ENCODE measurements at regions not wholly inside any gene's neighbourhood (a gene's known extent, or its start where the extent isn't known, plus 50 kb on each side); places are given as distances from the start of the nearest gene placed in this dataset.
A peak's percentile ranks its signal among the peaks of the same experiment; 100 is the strongest.

DNA sequence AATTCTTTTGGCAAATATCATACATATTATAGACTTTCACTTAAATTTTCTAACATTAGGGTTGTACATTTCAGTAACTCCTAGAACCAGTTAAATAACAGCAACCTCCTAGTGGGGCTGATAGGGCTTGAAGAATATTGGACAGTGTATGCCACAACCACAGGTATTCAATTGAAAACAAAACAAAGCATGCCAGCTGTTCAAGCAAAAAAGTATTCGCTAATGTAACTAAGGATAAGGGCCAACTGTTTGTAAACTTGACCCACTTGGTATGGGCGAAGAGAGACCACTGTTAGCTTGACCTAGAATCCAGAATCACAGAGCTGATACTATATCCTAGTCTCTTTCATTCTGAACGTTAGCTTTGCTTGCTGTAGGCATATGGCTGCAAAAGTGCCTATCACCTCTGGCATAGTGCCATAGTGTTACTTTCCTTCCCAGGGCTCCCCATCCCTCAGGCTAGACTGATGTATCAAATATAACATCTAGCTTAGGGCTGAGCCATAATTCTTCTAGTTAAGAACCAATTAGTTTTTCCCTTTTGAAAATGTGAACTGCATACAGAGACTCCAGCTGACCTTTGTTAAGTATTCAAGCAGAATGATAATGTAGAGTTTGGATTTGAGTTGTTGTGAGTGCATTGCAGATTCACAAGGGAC is 458.8 kb upstream of the NRXN1 start:
- peak; percentile 1 for DNase-seq (ENCODE audit: low read depth)

DNA sequence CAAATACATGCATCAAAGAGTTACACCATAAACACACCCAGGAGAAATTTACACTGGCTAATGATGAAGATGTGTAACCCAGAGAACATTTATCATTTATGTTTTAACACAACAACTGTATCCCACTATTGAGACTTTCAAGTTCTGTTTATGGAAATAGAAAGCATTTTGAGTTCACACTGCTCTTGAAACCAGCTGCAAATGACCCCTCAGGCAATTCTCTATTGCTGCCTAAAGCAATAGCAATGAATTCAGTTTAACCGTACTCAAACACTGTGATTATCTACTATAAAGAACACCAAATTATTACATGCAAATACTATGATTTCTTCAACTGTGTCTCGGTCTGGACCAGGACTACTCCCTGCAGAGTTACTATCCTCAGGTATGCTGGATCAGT is 452.7 kb upstream of the NRXN1 start:
- DNase-seq (ENCODE audit: low read depth) = no peak

DNA sequence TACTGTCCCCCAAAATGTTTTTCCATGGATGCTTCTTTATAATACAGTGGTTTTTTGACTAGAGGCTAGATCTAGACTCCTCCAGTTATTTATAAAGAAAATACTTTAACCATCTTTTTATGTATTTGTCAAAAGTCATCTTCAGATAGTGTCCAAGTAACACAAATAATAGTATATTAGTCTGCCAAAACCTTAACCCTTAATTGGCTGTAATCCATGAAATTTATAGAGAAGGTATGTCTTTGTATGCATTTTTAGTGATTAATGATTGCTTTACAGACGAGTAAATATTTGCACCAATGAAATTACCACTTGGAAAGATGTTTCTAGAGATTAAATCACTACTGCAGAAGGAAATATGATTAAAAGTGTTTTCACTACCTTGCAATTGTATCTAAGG is 451.8 kb upstream of the NRXN1 start:
- DNase-seq (ENCODE audit: low read depth) = no peak

DNA sequence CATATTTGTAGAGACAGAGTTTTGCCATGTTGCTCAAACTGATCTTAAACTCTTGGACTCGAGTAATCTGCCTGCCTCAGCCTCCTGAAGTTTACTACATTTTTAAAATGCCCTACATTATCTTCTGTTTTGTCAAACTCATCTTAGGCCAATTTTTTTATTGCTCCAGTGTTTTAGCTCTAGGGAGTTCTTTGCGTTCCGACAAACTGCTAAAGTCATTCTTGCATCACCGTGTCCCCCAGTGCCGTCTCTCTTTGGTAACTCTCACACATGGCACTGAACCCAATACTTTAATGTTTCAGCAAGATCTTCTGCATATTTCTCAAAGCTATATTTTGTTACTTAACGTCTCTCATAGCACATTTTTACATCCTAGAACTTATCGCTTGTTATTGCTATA is 440.9 kb upstream of the NRXN1 start:
- no peak for DNase-seq (ENCODE audit: low read depth)

DNA sequence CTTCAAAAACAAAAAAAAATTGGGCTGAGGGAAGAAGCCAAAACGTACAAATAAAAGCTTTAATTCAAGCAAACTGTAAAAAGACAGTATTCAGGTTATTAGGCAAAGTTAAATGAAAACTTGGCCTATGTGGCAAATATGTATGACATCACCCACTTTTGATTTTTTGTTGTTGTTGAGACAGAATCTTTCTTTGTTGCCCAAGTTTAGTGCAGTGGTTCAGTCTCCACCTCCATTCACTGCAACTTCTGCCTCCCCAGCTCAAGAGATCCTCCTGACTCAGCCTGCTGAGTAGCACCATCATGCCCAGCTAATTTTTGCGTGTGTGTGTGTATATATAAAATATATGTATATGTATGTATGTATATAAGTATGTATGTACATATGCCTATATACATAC is 440.4 kb upstream of the NRXN1 start:
- no peak for DNase-seq (ENCODE audit: low read depth)

DNA sequence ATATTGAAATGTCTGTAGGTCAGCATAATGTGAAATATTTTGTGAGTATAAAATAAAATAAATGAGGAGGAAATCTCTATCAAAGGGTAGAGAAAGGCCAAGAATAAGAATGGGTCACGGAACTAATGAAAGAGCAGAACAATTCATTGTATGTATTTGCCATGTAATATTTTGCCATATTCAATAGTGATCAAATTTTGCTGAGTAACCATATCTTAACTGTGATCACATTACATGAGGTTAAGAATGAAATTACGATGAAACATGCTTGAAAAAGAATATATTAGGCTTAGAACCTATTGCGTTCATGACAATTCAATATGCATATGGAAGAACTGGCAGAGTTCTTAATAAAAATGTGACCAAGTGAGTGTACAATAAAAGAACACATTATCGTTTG is 437.2 kb upstream of the NRXN1 start:
- no peak for DNase-seq (ENCODE audit: low read depth)

DNA sequence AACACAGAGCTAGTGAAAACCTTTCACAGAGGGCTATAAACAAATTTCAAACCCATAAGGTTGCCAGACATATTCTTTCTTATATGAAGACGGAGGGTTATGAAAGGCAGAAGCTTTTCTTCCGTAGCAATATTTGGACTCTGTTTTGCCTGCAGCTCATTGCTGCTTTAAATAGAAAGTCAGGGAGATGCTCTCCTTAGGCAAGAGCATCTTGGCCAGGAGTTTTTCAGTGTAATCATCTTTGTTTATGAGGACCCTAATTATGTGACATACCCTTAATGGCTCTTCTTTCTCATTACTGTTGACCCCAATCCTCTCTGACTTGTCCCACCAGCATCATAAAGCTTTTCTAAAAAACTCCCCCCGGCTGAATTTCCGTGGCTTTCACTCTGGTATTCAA is 433.4 kb upstream of the NRXN1 start:
- no peak for DNase-seq (ENCODE audit: low read depth)

DNA sequence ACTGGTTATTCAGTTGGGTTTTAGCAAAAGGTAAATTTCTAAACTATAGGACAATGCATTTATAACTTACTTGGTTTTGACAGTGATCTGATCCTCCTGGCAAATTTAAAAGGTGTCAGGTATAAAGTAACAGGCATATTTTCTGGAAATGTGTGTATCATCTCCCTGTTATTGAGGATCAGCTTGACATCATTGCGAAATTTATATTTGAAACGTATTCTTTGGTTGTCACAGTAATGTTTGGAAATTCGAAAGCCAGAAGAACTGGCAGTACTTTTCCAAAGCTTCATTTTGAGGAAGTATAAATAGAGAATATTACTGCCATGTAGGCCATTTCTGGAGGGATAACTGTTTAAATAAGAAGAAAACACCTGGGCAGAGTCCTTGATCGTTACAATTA is 422.2 kb upstream of the NRXN1 start:
- DNase-seq (ENCODE audit: low read depth) = no peak

DNA sequence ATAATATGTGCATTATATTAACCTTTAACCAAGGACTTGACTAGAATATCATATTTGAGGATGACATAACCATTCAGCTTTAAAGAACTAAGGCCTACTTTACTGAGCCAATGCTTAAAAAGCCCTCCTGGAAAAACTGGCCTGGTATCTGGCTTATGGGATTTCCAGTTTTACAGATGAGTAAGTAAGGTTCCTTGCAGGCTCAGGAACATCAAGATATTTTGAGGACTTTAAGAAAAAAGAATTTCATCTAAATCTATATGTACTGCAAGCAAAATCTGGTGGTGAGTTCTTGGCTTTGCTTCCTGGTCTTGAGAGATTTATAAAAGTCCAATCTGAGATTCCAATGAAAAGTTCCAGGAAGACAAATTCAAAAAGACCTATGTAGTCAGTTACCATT is 417.0 kb upstream of the NRXN1 start:
- no peak for DNase-seq (ENCODE audit: low read depth)

DNA sequence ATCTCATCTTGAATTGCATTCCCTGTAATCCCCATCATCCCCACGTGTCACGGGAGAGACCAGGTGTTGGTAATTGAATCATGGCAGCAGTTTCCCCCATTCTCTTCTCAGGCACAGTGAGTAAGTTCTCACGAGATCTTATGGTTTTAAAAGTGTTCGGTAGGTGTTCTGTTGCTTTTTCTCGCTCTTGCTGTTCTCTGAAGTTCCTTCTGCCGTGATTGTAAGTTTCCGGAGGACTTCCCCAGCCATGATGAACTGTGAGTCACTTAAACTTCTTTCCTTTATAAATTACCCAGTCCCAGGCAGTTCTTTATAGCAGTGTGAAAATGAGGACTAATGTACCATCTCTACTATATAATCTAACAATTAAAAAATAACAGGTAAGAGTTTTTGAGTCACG is 409.9 kb upstream of the NRXN1 start:
- DNase-seq (ENCODE audit: low read depth) = no peak

DNA sequence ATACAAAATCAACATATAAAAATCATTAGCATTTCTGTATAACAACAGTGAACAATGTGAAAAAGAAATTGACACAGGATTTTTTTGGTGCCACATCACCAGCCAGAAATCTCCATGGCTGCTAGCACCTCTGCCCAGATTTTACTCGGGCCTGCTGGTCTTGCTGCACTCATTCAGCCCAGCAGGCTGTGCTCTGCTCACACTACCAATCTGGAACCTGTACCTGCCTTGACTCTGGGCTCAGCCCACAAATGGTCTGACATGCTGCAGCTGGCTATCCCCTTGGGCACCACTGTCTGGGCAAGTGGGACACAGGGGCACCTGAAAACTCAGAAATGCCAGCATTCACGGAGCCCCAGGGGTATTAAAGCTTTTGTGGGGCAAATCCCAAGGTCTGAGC is 392.5 kb upstream of the NRXN1 start:
- DNase-seq (ENCODE audit: low read depth) = no peak

DNA sequence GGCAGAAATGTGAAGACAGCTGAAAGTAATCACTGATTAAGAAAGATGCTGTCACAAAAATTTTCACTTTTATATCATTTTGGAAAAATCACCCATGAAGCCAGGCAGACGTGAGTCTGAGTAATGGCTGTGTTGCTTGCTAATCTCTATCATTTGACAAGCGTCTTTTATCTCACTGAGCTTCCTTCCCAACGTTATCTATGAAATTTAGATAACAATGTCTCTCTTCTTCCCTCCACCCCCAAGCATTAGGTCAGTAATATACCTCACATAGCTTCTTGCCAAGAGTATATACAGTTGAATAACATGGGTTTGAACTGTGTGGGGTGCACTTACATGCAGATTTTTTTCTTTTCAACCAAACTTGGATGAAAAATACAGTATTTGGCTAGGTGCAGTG is 388.6 kb upstream of the NRXN1 start:
- DNase-seq (ENCODE audit: low read depth) = peak; percentile 4

DNA sequence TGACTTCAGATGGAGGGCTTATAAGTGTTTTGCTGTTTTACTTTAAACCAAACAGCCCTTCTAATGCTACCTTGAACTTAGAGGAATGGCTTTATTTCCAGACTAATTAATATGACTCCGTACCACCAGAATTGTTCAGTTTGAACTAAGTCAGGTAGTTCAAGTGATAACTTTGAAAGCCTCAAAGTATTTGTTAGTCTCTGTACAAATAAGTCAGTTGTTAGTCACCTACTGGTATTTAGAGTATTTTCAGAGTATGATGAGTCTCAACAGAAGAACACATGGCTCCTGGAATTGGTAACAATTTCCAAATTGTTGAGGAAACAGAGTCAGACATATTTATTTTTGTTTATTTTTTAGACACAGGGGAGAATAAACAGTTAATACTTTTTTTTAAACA is 381.8 kb upstream of the NRXN1 start:
- DNase-seq (ENCODE audit: low read depth) = peak; percentile 6

DNA sequence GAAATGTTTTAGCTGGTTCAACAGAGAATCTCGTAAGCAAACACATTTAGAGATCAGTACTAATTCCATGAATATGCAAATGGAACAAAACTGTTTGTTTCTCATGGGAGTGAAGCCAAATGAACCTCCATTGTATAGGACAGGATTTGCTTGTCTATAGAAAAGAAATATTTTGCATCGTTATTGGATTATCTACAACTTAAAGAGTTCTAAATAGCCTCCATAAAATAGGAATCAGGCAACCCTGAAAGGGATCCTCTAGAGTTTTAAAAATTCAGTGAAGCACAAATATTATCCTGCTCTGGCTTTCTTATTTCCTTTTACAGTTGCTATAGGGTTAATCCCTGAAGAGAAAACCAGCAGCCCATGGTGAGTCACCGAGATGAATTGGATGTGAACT is 378.4 kb upstream of the NRXN1 start:
- DNase-seq (ENCODE audit: low read depth) = no peak

DNA sequence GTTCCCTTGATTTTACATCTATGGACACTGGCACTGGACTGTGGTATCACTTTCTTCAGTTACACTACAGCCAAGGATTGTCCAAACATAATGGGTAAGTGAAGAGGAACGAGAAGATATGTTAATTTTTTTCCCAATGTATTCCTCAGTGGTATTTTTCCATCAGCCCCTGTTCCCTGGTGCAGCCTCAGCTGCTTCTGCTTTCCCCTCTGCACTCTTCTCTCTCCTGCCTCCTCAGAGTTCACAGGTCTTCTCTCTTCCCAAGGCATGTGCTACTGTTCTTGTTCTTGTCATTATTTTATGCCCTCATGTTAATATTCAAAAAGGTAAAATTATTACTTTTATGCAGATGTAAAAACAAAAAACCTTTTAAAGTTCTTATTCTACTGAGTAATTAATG is 378.0 kb upstream of the NRXN1 start:
- DNase-seq (ENCODE audit: low read depth) = no peak

DNA sequence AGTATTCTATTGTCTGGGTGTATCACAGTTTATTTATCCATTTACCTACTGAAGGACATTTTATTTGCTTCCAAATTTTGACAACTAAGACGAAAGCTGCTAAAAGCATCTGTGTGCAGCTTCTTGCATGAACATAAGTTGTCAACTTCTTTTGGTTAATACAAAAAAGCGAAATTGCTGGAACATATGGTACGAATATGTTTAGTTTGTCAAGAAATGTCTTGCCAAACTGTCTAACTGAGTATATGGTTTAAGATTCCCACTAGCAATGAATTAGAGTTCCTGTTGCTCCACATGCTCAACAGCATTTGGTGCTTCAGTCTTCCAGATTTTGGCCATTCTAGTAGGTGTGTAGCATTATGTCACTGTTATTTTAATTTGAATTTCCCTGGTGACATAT is 372.3 kb upstream of the NRXN1 start:
- no peak for DNase-seq (ENCODE audit: low read depth)

DNA sequence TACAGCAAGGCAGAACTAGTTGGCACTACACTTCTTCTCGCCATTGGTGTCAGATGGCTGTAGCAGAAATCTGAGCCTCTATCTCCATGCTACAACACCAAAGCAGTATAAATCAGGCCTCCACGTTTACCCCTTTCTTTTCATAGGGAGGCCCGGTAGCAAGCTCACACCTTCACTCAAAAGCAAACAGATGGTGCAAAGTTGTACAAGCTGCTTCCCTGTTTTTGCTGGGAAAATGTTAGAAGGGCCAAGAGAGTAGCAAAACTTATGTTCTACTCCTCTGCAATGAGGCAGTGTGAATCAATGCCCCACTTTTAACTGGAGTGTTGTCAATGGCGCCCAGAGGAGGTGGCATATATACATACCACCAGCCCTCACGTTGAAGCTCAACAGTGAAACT is 369.6 kb upstream of the NRXN1 start:
- no peak for DNase-seq (ENCODE audit: low read depth)

DNA sequence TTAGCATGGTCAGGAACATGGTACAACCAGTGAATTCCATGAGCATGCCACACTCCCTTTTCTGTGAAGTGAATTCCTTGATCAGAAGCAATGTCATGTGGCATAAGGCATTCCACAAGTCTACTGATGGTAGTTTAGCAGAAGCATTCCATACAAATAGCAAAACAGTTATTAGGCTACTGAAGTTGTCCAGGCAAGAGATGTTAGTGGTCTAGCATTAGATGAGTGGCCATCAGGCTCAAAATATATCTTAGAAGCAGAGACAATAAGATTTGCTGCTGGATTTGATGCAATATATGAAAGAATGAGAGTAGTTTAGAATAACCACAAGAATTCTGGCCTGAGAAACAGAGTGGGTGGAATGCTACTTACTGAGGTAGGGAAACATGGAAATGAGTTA is 355.3 kb upstream of the NRXN1 start:
- DNase-seq (ENCODE audit: low read depth) = peak; percentile 67

DNA sequence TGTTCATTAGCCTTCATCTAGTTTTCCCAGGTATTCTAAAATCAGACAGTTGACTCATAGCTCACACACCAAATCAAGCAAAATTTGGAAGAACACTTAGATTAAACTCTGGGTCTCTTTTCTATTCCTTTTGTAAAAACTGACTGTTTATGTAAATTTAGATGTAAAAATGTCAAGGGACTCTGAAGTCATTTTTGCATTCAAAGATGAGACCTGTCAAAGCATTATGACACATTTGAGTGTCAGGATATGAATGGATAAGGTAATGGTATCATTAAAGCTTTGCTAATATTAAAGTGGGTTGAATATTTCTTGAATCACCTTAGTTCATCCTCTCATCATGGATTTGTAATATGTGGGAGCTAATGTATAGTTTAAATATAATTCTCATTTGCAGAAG is 348.1 kb upstream of the NRXN1 start:
- DNase-seq (ENCODE audit: low read depth) = no peak

DNA sequence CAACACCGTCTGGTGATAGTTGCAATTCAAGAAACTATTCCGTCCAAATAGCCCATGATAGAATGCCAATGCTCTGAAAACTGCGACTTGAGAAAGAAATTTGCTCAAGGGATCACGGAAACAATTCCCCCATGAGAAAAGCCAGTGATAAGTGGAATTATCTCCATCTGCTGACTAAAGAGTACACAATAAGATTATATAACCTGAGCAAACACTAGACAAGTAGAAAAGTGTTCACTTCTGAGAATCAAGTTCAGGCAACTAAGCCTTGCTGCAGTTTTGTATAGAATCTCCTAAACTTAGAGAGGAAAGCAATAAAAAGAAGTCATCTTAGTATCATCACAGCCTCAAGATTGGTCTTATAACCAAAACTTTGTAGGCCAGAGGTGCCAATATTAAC is 336.3 kb upstream of the NRXN1 start:
- no peak for DNase-seq (ENCODE audit: low read depth)

DNA sequence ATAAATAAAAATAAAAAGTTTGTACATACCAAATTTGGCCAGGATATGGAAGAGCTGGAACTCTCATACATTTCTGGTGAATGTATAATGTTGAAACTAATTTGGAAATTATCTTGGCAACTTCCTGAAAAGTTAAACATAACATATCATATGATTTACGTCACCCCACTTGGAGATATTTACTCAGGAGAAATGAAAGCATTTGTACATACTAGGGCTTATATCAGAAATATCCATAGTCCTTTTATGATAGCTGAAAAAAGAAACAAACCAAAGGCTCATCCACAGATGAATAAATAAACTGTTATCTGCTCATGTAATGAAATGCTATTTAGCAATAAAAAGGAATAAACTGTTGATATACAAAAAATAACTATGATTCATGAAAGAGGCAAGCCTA is 318.2 kb upstream of the NRXN1 start:
- peak; percentile 4 for DNase-seq (ENCODE audit: low read depth)

DNA sequence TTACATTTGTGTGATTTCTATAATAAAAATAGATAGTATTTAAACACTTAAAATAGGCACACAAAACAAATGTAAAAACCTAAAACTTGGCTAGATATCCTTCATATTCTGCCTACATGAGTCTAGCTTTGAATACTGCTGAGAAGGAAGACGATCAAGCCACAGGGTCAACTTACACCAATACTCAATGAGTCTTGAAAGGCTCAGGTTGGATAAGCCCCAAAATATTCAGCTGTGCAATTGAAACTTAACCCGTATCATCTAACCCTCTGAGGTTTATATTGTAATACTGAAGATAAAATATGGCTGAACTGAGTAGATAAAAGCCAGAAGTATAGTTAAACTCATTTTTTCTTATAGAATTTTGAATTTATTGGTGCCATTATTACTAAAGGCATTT is 313.0 kb upstream of the NRXN1 start:
- no peak for DNase-seq (ENCODE audit: low read depth)

DNA sequence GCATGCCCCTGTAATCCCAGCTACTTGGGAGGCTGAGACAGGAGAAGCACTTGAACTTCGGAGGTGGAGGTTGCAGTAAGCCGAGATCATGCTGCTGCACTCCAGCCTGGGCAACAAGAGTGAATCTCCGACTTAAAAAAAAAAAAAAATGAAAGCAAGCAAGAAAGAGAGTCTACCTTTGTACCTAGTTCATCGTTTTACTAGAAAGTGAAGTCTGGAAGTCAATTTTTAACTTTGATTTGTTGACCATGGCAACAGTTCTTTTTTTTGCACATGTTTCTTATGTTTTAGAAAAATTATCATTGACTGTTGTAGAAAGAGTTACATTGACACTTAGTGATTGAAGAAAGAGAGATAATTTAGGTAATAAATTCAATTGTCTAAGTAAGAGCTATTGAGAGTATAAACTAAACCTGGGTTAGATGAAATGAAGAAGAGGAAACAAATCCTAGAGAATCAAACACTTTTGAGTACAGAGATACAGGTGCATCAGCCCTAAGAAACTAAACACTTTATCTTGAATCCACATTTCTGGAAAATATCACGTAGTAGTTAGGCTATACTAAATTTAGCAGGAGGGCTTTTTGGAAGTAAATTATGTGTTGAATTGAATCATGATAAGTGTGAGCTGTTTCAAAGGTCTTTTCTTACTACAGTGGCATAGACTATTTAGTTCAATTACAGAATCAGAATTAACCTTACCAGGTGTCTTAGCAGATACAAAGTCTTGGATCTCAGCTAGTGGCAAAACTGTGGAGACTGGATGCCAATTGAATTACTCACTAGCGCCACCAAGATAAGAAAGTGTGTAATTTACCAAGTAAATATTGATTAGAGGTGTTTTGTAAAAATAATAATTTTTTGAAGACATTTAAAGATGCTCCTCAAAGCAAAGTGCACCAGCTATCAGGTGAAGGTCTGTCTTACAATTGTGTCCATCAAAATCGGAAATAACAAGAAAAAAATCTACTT is 303.4 kb upstream of the NRXN1 start:
- DNase-seq (ENCODE audit: low read depth) = no peak

DNA sequence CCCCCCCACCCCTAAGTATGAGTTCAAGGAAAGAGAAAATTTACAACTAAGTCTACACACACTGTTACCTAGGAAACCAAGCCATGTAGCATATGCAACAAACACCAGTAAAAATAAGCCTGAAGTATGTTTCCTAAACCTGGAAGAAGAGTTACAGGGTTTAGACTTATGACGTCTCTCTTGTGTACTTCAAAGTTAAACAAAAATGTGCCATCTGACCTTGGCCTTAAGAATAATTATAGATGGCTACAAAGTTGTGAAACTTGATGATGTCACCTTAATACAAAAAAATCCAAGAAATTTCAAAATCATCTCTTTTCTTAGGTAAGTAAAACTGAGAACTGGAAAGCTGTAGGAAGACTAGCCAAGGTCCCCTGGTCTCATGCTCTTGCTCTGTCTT is 297.6 kb upstream of the NRXN1 start:
- DNase-seq (ENCODE audit: low read depth) = no peak

Data from non-pigmented ciliary epithelial cell (primary cell).